HEK293T (cell line): ENCODE measurements at regions not wholly inside any gene's neighbourhood (a gene's known extent, or its start where the extent isn't known, plus 50 kb on each side); places are given as distances from the start of the nearest gene placed in this dataset.

Source experiments
- ARNT ChIP-seq: fragments of 450-650 bp; IDR thresholded peaks from 2 replicates; pipeline ENCODE4 v1.6.1; 2017; ENCODE audit warnings: mild to moderate bottlenecking
- BHLHE40 ChIP-seq: fragments of 450-650 bp; IDR thresholded peaks from 2 replicates; pipeline ENCODE4 v1.6.1; 2016; ENCODE audit warnings: mild to moderate bottlenecking, moderate library complexity, borderline replicate concordance
- FOXA1 ChIP-seq: fragments of 450-650 bp; IDR thresholded peaks from 2 replicates; pipeline ENCODE4 v1.6.1; 2016; ENCODE audit warnings: mild to moderate bottlenecking
- FOXK2 ChIP-seq: fragments of 450-650 bp; IDR thresholded peaks from 2 replicates; pipeline ENCODE4 v1.6.1; 2016; ENCODE audit warnings: mild to moderate bottlenecking
- FOXM1 ChIP-seq: fragments of 450-650 bp; IDR thresholded peaks from 2 replicates; pipeline ENCODE4 v1.6.1; 2017; ENCODE audit warnings: mild to moderate bottlenecking, borderline replicate concordance
- HDGF ChIP-seq: fragments of 450-650 bp; IDR thresholded peaks from 2 replicates; pipeline ENCODE4 v1.6.1; 2017; ENCODE audit warnings: antibody characterized with exemption, borderline replicate concordance
- L3MBTL2 ChIP-seq: fragments of 450-650 bp; conservative IDR thresholded peaks from 2 replicates; pipeline ENCODE4 v1.6.1; 2016; ENCODE audit warnings: mild to moderate bottlenecking
- NFRKB ChIP-seq: fragments of 450-650 bp; IDR thresholded peaks from 2 replicates; pipeline ENCODE4 v1.6.1; 2016; ENCODE audit warnings: mild to moderate bottlenecking, moderate library complexity
- SP1 ChIP-seq: fragments of 450-650 bp; IDR thresholded peaks from 2 replicates; pipeline ENCODE4 v1.6.1; 2017
- SUZ12 ChIP-seq: fragments of 450-650 bp; IDR thresholded peaks from 2 replicates; pipeline ENCODE4 v1.6.1; 2016; ENCODE audit warnings: mild to moderate bottlenecking
- TARDBP ChIP-seq: fragments of 450-650 bp; IDR thresholded peaks from 2 replicates; pipeline ENCODE4 v1.6.1; 2016
- ZNF384 ChIP-seq: fragments of 450-650 bp; IDR thresholded peaks from 2 replicates; pipeline ENCODE4 v1.6.1; 2016
- TF ChIP-seq, protein P1 (sequence below): fragments of 450-650 bp; IDR thresholded peaks from 2 replicates; pipeline ENCODE4 v1.6.1; 2016

DNA sequence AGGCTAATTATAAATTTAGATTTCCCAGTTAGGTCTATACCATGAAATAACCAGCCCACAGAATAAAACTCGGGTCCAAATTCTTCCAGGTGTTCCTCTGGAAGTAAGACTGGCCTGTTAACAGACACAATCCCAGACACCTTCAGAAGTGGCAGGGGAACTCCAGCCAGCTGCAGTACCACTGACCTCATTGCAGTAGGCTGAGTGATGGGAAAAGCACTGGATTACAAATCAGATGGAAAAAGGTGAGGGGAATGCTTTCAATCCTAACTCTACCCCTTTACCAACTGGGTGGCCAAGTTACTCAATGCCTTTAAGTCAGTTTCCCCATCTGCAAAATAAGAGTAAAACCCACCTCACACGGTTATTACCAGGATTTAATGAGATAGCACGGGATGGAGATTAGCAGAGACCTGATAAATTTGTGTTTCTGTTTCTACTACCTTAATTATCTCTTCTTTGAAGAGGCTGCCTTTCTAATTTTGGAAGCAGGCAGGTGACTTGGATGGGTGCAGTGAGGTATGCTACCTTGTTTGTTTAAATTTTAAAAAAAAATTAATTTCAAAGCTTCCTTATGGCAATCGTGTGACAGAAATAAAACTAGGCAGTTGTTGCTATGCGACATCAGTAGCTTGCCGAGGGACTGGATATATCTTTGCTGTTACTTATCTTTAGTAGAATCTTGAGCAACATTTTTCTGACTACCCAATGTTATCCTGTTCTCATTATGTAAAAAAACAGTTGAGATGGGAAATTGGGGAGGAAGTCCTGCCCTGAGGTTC, 167.3 kb upstream of the GRIN2B start:
- TF ChIP-seq FOXA1 (no peak), HDGF (no peak), TARDBP (no peak), SUZ12 (no peak), FOXM1 (no peak), NFRKB (no peak), SP1 (no peak), FOXK2 (no peak), ZNF384 (no peak), BHLHE40 (no peak), L3MBTL2 (no peak), ARNT (no peak)
- TF ChIP-seq, protein P1, sequence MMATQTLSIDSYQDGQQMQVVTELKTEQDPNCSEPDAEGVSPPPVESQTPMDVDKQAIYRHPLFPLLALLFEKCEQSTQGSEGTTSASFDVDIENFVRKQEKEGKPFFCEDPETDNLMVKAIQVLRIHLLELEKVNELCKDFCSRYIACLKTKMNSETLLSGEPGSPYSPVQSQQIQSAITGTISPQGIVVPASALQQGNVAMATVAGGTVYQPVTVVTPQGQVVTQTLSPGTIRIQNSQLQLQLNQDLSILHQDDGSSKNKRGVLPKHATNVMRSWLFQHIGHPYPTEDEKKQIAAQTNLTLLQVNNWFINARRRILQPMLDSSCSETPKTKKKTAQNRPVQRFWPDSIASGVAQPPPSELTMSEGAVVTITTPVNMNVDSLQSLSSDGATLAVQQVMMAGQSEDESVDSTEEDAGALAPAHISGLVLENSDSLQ: no peak
